HG03175 (cell line): ENCODE measurements at regions not wholly inside any gene's neighbourhood (a gene's known extent, or its start where the extent isn't known, plus 50 kb on each side); places are given as distances from the start of the nearest gene placed in this dataset.

Experiments used
- ATAC-seq: cut with Tn5 transposase; IDR thresholded peaks from one replicate; pipeline ENCODE4 v1.9.1; 2021; ENCODE audit warnings: mild to moderate bottlenecking, moderate library complexity; ENCODE audit not compliant: unreplicated experiment

DNA sequence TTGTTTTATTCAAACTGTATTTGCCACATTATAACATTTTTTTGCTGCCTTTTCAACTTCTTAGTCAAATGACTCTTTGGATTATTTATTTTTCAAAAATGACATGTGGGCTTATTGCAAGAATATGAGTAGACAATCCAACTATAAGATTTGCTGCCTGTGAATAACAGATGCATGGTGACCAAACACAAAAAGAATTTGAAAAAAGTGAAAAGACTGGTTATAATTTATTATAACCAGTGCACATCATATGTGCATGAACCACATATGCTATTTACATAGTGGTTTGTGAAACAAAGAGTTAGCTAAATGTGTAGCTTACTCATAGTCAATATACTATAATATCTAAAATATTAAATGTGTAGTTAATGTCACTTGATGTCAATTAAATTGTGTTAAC, 2086.8 kb downstream of the ARAP2 start:
- ATAC-seq: no peak

DNA sequence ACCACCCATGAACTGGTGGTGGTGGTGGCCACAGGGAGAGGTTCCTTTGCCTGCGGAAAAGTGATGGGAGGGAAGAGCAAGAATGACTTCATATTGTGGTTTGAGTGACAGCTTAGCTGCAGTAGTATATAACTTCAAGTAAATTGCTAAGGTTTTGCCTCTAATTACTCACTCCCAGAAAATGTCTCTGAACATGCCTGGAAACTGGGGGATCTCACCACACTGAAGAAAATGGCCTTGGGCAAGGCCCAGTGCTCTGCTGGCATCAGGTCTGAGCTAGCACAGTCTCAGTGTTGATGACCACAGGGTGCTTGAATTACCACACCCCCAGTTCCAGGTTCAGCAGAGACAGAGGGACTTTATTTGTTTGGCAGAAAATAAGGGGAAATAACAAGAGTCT, 2085.4 kb downstream of the ARAP2 start:
- no peak for ATAC-seq

DNA sequence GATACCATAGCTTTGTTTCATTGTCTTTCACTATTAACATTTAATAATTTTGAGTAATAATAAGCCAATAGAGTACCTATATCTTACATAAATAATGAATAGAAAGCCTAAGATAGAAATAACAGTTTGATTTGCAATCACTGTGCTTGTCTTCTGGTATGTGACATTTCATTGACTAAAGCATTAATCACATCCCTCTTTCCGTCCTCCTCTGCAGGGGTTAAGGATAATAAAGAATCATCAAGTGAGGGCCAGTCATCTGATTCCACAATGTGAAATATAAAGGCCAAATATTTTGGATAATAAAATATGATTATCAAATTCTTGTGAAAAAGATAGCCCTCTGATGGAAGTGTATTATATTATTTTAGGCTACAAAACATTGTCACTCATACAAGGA, 2073.4 kb downstream of the ARAP2 start:
- no peak for ATAC-seq

DNA sequence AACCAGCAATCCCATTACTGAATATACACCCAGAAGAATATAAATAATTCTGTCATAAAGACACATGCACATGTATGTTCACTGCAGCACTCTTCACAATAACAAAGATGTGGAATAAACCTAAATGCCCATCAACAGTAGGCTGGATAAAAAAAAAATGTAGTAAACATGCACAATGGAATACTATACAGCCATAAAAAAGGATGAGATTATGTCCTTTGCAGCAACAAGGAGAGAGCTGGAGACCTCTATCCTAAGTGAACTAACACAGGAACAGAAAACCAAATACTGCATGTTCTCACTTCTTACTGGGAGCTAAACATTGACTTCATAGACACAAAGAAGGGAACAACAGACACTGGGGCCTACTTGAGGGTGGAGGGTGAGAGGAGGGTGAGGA, 2067.7 kb downstream of the ARAP2 start:
- ATAC-seq: no peak

DNA sequence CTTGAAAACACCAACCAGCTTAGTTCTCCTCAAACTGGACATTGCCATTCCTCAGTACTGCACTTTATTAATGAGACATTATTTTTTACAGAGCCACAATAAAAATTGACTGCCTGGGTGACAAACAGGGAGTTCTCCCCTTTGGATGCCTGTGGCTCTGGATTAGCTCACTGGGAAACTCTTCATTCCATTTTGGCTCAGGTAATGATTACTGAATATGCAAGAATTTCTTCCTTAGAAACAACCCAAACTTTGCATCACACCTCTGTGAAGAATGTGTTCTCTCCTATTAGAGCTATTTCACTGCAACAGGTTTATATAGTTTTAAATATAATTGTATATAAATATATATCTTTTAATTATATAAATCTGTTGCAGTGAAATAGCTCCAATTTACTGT, 2065.8 kb downstream of the ARAP2 start:
- ATAC-seq: no peak

DNA sequence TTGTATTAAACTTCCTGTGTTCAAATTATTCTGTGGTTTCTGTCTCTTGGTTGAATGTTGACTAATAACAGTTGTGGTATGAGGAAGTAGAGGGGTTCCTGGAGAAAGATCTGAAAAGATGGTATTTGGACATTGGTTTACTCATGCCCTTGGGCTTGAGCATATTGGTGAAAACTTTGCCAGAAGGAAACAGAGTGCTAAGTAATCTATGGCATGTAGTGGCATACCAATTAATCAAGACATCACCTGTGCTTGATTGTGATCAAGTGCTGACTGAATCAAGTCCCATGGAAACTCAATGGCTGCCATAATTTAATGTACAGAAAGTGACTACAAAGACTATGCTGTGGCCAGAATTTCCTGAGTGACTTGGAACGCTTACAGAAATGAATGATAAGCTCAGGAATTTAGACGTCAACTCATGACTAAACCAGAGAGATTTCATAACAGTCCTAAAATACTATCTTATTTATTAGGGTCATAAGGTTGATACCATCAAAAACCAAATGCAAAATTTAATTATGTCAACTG, 2062.9 kb downstream of the ARAP2 start:
- ATAC-seq: no peak

DNA sequence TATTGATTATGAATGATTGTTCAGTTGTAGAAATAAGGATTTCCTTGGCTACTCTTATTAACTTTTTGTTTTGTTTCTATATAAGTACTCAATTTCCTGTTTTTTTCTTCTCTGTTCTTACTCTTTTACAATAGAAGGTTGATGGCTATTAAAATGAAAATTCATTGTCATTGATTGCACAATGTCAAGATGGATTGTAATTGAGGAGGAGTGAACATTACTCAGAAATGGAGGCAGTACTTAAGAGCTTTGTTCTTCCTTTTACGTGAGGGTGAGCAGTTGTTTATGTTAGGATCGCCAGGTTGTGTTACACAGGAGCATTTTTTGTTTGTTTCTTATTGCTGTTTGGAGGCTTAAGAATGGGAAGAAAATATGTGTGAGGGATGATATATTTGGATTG, 2062.4 kb downstream of the ARAP2 start:
- no peak for ATAC-seq

DNA sequence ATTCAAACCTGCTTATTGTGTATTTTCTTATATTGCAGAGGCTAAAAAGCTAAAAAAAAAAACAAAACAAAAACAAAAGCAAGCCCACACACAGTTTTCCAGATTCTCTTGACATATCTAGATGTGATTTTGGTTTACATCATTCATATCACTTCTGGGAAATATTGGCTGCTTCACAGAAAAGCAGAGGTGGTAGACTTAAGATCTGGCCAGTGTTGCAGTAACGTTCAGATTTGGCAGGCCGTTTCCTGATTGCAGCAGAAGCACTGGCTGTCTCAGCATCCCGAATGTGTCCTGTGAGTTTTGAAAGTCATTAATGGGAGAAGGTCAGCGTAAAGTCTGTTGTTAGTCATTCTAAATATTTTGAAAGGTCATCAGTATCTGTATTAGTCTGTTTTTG, 2062.0 kb downstream of the ARAP2 start:
- ATAC-seq: no peak

DNA sequence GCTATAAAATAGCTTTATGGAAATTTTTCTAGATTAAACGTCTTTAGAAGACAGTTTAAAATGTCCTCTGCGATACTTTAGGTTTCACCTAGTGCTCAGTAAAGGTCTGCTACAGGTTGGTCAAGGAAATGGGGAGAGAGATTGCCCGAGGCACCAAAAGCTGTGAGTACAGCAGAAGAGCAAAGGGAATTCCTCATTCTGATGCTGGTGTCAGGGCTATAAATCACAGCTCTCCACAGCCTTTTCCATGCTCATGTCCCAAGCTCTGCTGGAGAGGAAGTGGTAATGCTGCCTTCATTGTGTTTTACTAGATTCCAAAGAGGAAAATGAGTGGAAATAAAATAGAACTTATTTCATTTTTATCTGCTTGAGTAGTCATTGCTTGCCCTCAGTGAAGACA, 2060.4 kb downstream of the ARAP2 start:
- no peak for ATAC-seq

DNA sequence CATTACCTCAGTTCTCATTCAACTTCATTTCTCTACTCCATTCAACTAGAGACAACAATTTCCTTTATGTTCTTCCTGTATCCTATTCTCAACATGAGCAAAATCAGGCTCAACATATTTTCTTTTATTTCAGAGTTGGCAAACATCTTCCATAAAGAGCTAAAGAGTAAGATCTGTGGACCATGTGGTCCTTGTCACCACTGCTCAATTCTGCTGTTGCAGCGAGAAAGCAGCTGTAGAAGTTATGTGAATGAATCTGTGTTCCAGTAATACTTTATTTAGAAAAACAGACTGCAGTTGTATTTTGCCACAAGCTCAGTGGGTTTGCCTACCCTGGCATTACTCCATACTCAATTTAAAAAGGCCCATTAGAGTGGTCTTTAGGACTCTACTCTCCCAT, 2057.3 kb downstream of the ARAP2 start:
- no peak for ATAC-seq

DNA sequence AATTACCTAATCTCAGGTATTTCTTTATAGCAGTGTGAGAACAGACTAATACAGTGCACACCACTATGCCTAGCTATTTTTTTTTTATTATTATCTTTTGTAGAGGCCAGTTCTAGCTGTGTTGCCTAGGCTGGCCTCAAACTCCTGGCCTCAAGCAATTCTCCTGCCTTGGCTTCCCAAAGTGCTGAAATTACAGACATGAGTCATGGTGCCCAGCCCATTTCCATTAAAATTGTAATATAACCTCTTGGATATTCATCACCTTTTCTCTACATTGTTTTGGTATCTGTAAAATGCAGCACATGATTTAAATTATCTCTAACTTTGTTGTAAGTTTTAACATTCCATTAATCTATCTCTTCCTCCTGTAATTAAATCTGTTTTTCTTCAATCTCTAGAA, 2052.9 kb downstream of the ARAP2 start:
- no peak for ATAC-seq

DNA sequence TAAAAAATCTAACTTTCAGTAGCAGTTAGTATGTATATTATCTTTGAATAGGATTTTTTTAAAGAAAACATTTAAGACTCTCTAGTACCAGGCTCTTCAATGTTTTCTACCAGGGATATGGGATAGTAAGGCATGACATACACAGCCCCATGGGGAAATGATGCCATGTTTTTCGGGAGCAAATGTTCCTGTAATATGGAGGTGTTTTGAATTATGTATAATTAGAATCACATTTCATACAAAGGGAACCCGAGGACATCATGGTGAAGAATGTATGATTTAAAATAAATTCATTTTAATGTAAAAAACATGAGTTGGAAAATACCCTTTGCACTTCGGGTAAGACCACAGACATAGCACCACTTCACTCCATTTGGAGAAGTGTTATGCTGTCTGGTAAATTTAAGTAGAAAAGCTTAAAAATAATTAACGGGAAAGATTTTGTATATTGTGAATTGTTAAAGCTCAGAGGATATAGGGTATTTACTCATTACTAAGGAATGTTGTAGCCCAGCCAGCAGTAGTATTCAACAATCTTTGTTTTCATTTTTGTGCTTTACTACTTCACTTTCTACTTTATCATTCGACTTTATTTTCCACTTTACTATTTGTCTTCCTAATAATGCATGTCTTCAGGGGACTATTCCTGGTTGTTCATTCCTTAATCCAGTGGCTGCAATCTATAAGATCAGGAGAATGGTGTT, 2050.7 kb downstream of the ARAP2 start:
- ATAC-seq: no peak

DNA sequence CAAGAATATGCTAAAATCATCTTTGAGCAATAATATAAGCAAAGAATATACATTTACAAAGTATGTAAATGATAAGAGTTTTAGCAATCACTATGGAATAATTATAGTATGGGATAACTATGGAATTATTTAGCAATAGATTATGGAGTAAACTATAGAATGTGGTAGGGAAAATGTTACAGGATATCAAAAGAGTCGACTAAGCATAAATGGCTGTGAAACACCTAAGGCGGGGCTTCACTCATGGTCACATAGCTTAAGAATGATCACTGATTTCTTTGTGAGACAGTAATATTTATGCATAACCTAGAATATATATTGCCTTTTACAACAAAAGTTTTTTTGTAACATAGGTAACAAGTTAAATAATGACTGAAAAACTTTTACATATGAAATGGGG, 2049.7 kb downstream of the ARAP2 start:
- ATAC-seq: no peak

DNA sequence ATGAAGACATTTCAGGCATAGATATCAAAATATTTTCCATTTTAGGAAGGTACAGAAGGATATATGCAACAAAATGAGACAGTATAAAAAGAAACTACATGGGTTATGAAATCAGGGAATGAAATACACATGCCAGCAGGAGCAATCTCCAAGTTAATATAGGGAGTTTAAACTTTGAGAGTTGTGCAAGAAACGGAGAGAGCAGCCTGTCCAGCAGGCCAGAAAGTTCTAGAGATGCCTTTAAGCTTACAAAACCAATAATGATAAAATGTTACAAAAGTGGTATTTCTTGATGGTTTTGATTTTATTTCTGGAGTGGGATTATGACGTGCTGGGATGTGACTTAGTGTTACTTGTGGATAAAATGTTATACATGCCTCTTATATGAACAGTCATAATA, 2047.9 kb downstream of the ARAP2 start:
- ATAC-seq: no peak

DNA sequence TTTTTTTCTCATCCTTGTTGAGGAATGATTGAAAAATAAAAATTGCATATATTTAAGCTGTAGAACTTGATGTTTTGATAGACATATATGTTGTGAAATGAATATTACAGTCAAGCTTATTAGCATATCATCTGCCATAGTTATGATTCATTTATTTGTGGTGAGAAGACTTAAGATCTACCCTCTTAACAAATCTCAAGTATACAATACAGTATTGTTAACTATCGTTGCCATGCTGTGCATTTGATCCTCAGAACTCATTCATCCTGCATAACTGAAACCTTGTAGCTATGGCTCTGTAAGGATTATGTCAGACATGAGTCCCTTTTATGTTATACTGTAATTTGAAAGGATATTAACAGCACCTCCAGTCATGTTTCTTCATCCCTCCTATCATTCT, 2045.3 kb downstream of the ARAP2 start:
- no peak for ATAC-seq

DNA sequence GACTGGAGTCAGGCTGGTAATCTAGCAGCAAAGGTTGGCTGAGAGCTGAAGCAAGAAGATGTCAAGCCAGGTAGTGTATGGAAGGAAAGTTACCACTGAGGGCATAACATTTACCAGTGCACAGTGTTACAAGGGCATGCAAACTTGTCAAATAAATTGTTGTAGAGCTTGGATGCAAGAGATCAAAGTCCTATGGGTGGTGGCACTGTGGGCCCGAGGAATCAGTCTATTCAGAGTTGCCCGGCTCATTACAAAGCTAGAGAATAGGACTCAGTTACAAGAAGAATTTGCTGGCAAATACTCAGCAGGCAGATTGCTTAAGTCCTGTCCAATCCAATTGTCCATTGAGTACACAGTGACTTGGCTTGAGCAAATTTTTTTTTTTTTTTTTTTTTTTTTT, 2043.8 kb downstream of the ARAP2 start:
- ATAC-seq: no peak

DNA sequence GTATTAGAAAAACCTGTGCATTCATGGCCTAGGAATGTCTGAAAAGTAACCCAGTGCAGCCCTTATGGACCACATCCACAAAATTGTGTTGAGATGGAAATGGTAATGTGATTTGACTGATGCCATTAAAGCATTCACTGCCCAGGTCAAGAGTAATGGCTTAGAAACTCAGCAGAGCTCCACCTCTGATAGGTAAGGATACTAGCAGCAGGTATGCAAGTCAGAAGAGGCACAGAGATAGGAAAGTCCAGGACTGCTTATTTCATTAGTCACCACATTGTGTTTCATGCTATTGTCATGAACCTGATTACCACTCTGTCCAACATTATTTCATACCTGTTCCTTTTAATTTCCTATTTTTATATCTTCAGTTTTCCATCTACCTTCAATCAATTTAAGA, 2042.2 kb downstream of the ARAP2 start:
- no peak for ATAC-seq

DNA sequence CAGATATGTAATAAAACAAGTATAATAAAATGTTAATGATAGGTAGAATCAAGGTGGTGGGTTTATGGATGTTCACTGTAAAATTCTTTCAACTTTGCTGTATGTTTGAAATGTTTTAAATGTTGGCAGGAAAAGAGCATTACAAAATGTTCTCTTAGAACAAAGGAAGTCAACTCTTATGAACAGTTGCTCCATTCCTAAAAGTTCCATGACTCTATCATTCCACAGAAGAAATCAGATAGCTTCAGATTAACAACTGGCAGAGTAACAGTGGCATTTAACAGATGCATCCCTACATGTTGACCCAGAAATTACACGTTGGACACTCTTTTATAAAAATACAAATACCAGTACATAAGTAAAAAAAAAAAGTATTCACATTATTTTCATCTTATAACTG, 2023.7 kb downstream of the ARAP2 start:
- ATAC-seq: no peak

DNA sequence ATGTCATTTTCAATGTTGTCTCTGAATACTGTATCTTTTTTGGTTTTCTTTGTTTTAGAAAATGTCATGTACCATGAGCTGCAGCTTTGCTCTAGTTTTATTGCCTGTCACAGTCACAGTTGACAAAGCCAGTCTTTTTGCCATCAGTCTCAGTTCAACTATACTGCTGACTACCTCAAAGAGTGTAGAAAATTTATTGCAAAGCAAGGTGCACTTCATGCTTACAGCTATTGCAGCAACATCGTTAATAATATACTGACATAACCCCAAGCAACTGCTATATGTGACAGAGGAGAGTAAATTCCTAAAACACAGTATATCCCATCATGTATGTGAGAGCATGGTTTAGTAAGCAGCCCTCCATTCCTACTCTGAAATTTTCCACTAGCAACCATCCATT, 2022.3 kb downstream of the ARAP2 start:
- ATAC-seq: no peak

DNA sequence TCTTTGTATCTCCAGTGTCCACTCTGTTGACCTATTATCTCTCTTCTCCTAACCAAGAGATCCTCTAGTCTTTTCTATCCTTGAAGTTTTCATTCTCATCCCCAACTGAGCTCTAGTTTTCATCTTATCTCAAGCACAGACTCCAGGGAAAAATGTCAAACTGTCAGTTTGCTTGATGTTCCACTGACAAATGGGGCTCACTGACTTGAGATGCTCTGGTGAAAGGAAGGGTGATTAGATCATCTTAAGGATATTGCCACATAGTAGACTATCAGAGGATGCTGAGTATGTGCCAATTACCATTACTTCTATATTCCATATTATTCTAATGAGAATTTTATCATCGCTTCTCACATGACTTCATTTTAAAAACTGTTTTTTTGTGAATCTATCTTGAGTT, 2008.2 kb downstream of the ARAP2 start:
- ATAC-seq: no peak

DNA sequence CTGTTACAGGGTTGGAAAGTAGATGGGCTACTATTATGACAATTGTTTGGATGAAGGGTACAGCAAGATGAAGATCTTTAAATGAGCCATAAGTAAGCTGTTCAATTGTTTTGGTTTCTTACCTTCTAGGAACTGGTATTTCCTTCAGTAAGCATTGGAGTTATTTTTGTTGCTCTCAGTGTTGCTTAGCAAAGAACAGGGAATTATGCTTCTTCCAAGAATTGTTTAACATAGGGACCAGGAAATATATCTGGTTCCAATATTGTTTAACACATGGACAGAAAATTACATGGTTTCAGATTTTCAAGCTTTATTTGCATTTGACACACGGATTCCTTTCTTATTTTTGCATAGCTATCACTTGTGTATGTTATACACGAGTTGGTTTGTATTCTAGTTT, 1999.0 kb downstream of the ARAP2 start:
- no peak for ATAC-seq

DNA sequence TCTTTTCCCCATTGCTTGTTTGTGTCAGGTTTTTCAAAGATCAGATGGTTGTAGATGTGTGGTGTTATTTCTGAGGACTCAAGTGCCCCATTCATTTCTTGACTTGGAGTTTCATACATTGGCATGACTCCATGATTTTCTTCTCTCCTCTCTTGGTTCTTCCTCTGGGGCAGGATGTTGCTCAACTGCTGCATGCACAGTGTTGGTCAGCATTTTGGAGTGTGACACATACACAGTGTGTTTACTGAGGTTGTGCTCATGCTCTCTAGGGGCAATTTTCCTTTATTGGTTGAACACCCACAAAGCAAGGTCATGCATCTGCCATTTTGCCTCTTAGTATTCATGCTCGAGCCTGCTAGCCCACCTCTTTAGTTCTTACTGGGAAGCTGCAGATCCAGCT, 1993.8 kb downstream of the ARAP2 start:
- ATAC-seq: no peak

DNA sequence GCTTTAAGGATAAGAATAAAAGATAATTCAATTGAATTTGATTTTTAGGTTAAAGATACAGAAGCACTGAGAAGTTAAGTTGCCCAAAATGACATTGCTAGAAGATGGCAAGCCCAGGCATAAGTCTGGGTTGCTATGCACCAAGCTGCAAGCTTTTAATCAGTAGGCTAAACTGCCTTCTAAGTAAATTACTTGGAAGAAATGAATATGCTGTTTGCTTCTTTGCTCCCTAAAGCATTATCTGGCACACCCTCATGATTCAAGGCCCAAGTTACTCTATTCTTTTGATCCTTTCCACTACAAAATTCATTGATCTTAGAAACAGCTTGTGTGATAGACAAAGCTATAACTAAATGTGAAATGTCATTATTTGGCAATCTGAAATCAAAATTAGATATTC, 1991.1 kb downstream of the ARAP2 start:
- no peak for ATAC-seq
